Liver (tissue), 8 donors: ENCODE measurements at regions not wholly inside any gene's neighbourhood (a gene's known extent, or its start where the extent isn't known, plus 50 kb on each side); places are given as distances from the start of the nearest gene placed in this dataset.
"Not testable (repeated sequence)": the region's sequence is repeated elsewhere in the genome, so short reads cannot be mapped to it uniquely, and the experiment has no call there.

ENCODE experiments used
- DNase-seq: peaks from one replicate; pipeline ENCODE4 v3.0.0-alpha.2; 2017; ENCODE audit warnings: low spot score
- H3K27ac ChIP-seq, 2 donors: one replicate each; pipeline ENCODE4 v1.7.0; 2013; ENCODE audit warnings: inconsistent platforms in 2 of 2, low read length in 2 of 2, control low read depth in 1 of 2, low read depth in 1 of 2, mild to moderate bottlenecking in 1 of 2
- H3K27me3 ChIP-seq, 4 donors: one replicate each; pipeline versions ENCODE4 v1.6.1 to v1.7.0; 2013; ENCODE audit warnings: low read length in 3 of 4, inconsistent platforms in 1 of 4, mild to moderate bottlenecking in 1 of 4, moderate library complexity in 1 of 4; ENCODE audit not compliant: control insufficient read depth in 4 of 4, insufficient read depth in 4 of 4
- H3K36me3 ChIP-seq, 4 donors: one replicate each; pipeline versions ENCODE4 v1.6.1 to v1.7.0; 2013; ENCODE audit warnings: low read length in 3 of 4, mild to moderate bottlenecking in 3 of 4, low read depth in 1 of 4, moderate library complexity in 1 of 4; ENCODE audit not compliant: control insufficient read depth in 4 of 4, insufficient read depth in 3 of 4
- H3K4me1 ChIP-seq, 4 donors: one replicate each; pipeline versions ENCODE4 v1.6.1 to v1.7.0; 2013; ENCODE audit warnings: low read length in 3 of 4, mild to moderate bottlenecking in 3 of 4, moderate library complexity in 1 of 4; ENCODE audit not compliant: control insufficient read depth in 4 of 4, insufficient read depth in 4 of 4
- H3K4me3 ChIP-seq, 3 donors: one replicate each; pipeline versions ENCODE4 v1.6.1 to v1.7.0; 2013; ENCODE audit warnings: low read length in 3 of 3, control low read depth in 1 of 3, low read depth in 1 of 3, mild to moderate bottlenecking in 1 of 3
- H3K9ac ChIP-seq, 2 donors: one replicate each; pipeline ENCODE4 v1.7.0; 2013; ENCODE audit warnings: low read length in 2 of 2, mild to moderate bottlenecking in 2 of 2, moderate library complexity in 2 of 2, control low read depth in 1 of 2, low read depth in 1 of 2
- H3K9me3 ChIP-seq, 4 donors: one replicate each; pipeline versions ENCODE4 v1.6.1 to v1.7.0; 2013; ENCODE audit warnings: low read length in 3 of 4; ENCODE audit not compliant: control insufficient read depth in 4 of 4
- EGR1 ChIP-seq, 2 donors: IDR thresholded peaks; 2 replicates each; pipeline ENCODE4 v1.6.1; 2016 to 2018; ENCODE audit warnings: antibody characterized with exemption in 2 of 2, low read depth in 2 of 2
- FOXA1 ChIP-seq: IDR thresholded peaks from 2 replicates; pipeline ENCODE4 v1.6.1; 2016; ENCODE audit warnings: antibody characterized with exemption
- GABPA ChIP-seq, 2 donors: IDR thresholded peaks in 1 of 2; conservative IDR thresholded peaks in 1 of 2; 2 replicates each; pipeline ENCODE4 v1.6.1; 2016; ENCODE audit warnings: antibody characterized with exemption in 2 of 2, mild to moderate bottlenecking in 1 of 2, moderate library complexity in 1 of 2
- HNF4G ChIP-seq: IDR thresholded peaks from 2 replicates; pipeline ENCODE4 v1.6.1; 2016; ENCODE audit warnings: antibody characterized with exemption
- JUND ChIP-seq, 2 donors: IDR thresholded peaks; 2 replicates each; pipeline ENCODE4 v1.6.1; 2016; ENCODE audit warnings: antibody characterized with exemption in 2 of 2
- MAX ChIP-seq: IDR thresholded peaks from 2 replicates; pipeline ENCODE4 v1.6.1; 2016; ENCODE audit warnings: antibody characterized with exemption
- RAD21 ChIP-seq, 2 donors: IDR thresholded peaks; 2 replicates each; pipeline ENCODE4 v1.6.1; 2016; ENCODE audit warnings: antibody characterized with exemption in 2 of 2, mild to moderate bottlenecking in 2 of 2
- RXRA ChIP-seq, 2 donors: IDR thresholded peaks; 2 replicates each; pipeline ENCODE4 v1.6.1; 2017 to 2018; ENCODE audit warnings: antibody characterized with exemption in 2 of 2, mild to moderate bottlenecking in 1 of 2
- TAF1 ChIP-seq: conservative IDR thresholded peaks from 2 replicates; pipeline ENCODE4 v1.6.1; 2016; ENCODE audit warnings: antibody characterized with exemption, mild to moderate bottlenecking
- ZBTB33 ChIP-seq: IDR thresholded peaks from 2 replicates; pipeline ENCODE4 v1.6.1; 2016; ENCODE audit warnings: antibody characterized with exemption
- WGBS: extraction: QIAGEN DNeasy Blood & Tissue Kit; methylation state at CpG from one replicate; pipeline ENCODE4 v1.1.7; 2013; 5-methylcytosine and 5-hydroxymethylcytosine counted together
- TF ChIP-seq, protein P1 (sequence below): fragments of 150-350 bp; IDR thresholded peaks from 2 replicates; pipeline ENCODE4 v1.5.1; 2017; ENCODE audit warnings: improper control_type of control experiment, low read depth, low read length; ENCODE audit not compliant: missing input control
- donor health status: healthy.
- donor health status: healthy.
- donor health status: healthy.
- donor health status: healthy.
- donor health status: healthy.

- not testable (repeated sequence) for H3K9ac ChIP-seq, H3K27me3 ChIP-seq, H3K4me1 ChIP-seq, H3K9me3 ChIP-seq, DNase-seq, H3K4me3 ChIP-seq, H3K36me3 ChIP-seq, H3K27ac ChIP-seq
- 96% methylated on average over 4 of the region's 7 CpGs for WGBS
Measured at GRCh38 chr14:31918289-31918688, 158.8 kb upstream of the ARHGAP5 start.

GRCh38 chr14:31920001-31920400, 157.1 kb upstream of the ARHGAP5 start:
- Histone ChIP-seq H3K9me3 (no peaks in the 10 kb centered on the region), H3K36me3 (no peaks in the 10 kb centered on the region), H3K4me1 (no peaks in the 10 kb centered on the region), H3K9ac (no peak overlapping the region), H3K27ac (no peak overlapping the region), H3K4me3 (no peak overlapping the region), H3K27me3 (no peaks in the 10 kb centered on the region)
- DNase-seq = no peak
- 85% methylated on average over 1 of the region's 1 CpG for WGBS
- TF ChIP-seq EGR1 (IDR thresholded peaks at IDR 0.05; ENCODE audit: low read depth in 2 of 2) (no peak), FOXA1 (no peak), JUND (IDR thresholded peaks at IDR 0.05) (no peak), HNF4G (no peak), TAF1 (no peak), GABPA (IDR thresholded peaks at IDR 0.05 in 1 of 2, conservative IDR thresholded peaks at IDR 0.05 in 1 of 2) (no peak), RAD21 (IDR thresholded peaks at IDR 0.05) (no peak), RXRA (IDR thresholded peaks at IDR 0.05) (no peak), MAX (no peak)
- TF ChIP-seq, protein P1, sequence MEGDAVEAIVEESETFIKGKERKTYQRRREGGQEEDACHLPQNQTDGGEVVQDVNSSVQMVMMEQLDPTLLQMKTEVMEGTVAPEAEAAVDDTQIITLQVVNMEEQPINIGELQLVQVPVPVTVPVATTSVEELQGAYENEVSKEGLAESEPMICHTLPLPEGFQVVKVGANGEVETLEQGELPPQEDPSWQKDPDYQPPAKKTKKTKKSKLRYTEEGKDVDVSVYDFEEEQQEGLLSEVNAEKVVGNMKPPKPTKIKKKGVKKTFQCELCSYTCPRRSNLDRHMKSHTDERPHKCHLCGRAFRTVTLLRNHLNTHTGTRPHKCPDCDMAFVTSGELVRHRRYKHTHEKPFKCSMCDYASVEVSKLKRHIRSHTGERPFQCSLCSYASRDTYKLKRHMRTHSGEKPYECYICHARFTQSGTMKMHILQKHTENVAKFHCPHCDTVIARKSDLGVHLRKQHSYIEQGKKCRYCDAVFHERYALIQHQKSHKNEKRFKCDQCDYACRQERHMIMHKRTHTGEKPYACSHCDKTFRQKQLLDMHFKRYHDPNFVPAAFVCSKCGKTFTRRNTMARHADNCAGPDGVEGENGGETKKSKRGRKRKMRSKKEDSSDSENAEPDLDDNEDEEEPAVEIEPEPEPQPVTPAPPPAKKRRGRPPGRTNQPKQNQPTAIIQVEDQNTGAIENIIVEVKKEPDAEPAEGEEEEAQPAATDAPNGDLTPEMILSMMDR = no peak

- no peaks in the 10 kb centered on the region for H3K4me1 ChIP-seq
- WGBS = 94% methylated on average over 5 of the region's 5 CpGs
- H3K4me3 ChIP-seq = no peak overlapping the region
- H3K9ac ChIP-seq = no peak overlapping the region
- no peaks in the 10 kb centered on the region for H3K36me3 ChIP-seq
- H3K27me3 ChIP-seq = no peaks in the 10 kb centered on the region
- H3K9me3 ChIP-seq = no peaks in the 10 kb centered on the region
- no peak for TF ChIP-seq ZBTB33
- no peak for DNase-seq
- H3K27ac ChIP-seq = no peak overlapping the region
Measured at GRCh38 chr14:31920989-31921650, 156.0 kb upstream of the ARHGAP5 start.
